Liver (tissue), 8 donors: ENCODE measurements at regions not wholly inside any gene's neighbourhood (a gene's known extent, or its start where the extent isn't known, plus 50 kb on each side); places are given as distances from the start of the nearest gene placed in this dataset.

Source experiments
- DNase-seq: peaks from one replicate; pipeline ENCODE4 v3.0.0-alpha.2; 2017; ENCODE audit warnings: low spot score
- H3K27ac ChIP-seq, 2 donors: one replicate each; pipeline ENCODE4 v1.7.0; 2013; ENCODE audit warnings: inconsistent platforms in 2 of 2, low read length in 2 of 2, control low read depth in 1 of 2, low read depth in 1 of 2, mild to moderate bottlenecking in 1 of 2
- H3K27me3 ChIP-seq, 4 donors: one replicate each; pipeline versions ENCODE4 v1.6.1 to v1.7.0; 2013; ENCODE audit warnings: low read length in 3 of 4, inconsistent platforms in 1 of 4, mild to moderate bottlenecking in 1 of 4, moderate library complexity in 1 of 4; ENCODE audit not compliant: control insufficient read depth in 4 of 4, insufficient read depth in 4 of 4
- H3K36me3 ChIP-seq, 4 donors: one replicate each; pipeline versions ENCODE4 v1.6.1 to v1.7.0; 2013; ENCODE audit warnings: low read length in 3 of 4, mild to moderate bottlenecking in 3 of 4, low read depth in 1 of 4, moderate library complexity in 1 of 4; ENCODE audit not compliant: control insufficient read depth in 4 of 4, insufficient read depth in 3 of 4
- H3K4me1 ChIP-seq, 4 donors: one replicate each; pipeline versions ENCODE4 v1.6.1 to v1.7.0; 2013; ENCODE audit warnings: low read length in 3 of 4, mild to moderate bottlenecking in 3 of 4, moderate library complexity in 1 of 4; ENCODE audit not compliant: control insufficient read depth in 4 of 4, insufficient read depth in 4 of 4
- H3K4me3 ChIP-seq, 3 donors: one replicate each; pipeline versions ENCODE4 v1.6.1 to v1.7.0; 2013; ENCODE audit warnings: low read length in 3 of 3, control low read depth in 1 of 3, low read depth in 1 of 3, mild to moderate bottlenecking in 1 of 3
- H3K9ac ChIP-seq, 2 donors: one replicate each; pipeline ENCODE4 v1.7.0; 2013; ENCODE audit warnings: low read length in 2 of 2, mild to moderate bottlenecking in 2 of 2, moderate library complexity in 2 of 2, control low read depth in 1 of 2, low read depth in 1 of 2
- H3K9me3 ChIP-seq, 4 donors: one replicate each; pipeline versions ENCODE4 v1.6.1 to v1.7.0; 2013; ENCODE audit warnings: low read length in 3 of 4; ENCODE audit not compliant: control insufficient read depth in 4 of 4
- CTCF ChIP-seq: fragments of 150-350 bp; IDR thresholded peaks from 2 replicates; pipeline ENCODE4 v1.5.1; 2017; ENCODE audit warnings: improper control_type of control experiment, low read depth, low read length; ENCODE audit not compliant: missing input control
- EGR1 ChIP-seq, 2 donors: IDR thresholded peaks; 2 replicates each; pipeline ENCODE4 v1.6.1; 2016 to 2018; ENCODE audit warnings: antibody characterized with exemption in 2 of 2, low read depth in 2 of 2
- FOXA1 ChIP-seq: IDR thresholded peaks from 2 replicates; pipeline ENCODE4 v1.6.1; 2016; ENCODE audit warnings: antibody characterized with exemption
- FOXA2 ChIP-seq: IDR thresholded peaks from 2 replicates; pipeline ENCODE4 v1.6.1; 2016; ENCODE audit warnings: antibody characterized with exemption
- GABPA ChIP-seq, 2 donors: IDR thresholded peaks in 1 of 2; conservative IDR thresholded peaks in 1 of 2; 2 replicates each; pipeline ENCODE4 v1.6.1; 2016; ENCODE audit warnings: antibody characterized with exemption in 2 of 2, mild to moderate bottlenecking in 1 of 2, moderate library complexity in 1 of 2
- HNF4A ChIP-seq, 2 donors: conservative IDR thresholded peaks; 2 replicates each; pipeline ENCODE4 v1.6.1; 2016; ENCODE audit warnings: antibody characterized with exemption in 2 of 2, mild to moderate bottlenecking in 2 of 2
- HNF4G ChIP-seq: IDR thresholded peaks from 2 replicates; pipeline ENCODE4 v1.6.1; 2016; ENCODE audit warnings: antibody characterized with exemption
- JUND ChIP-seq, 2 donors: IDR thresholded peaks; 2 replicates each; pipeline ENCODE4 v1.6.1; 2016; ENCODE audit warnings: antibody characterized with exemption in 2 of 2
- NR2F2 ChIP-seq: IDR thresholded peaks from 2 replicates; pipeline ENCODE4 v1.6.1; 2016; ENCODE audit warnings: antibody characterized with exemption
- RAD21 ChIP-seq, 2 donors: IDR thresholded peaks; 2 replicates each; pipeline ENCODE4 v1.6.1; 2016; ENCODE audit warnings: antibody characterized with exemption in 2 of 2, mild to moderate bottlenecking in 2 of 2
- RXRA ChIP-seq, 2 donors: IDR thresholded peaks; 2 replicates each; pipeline ENCODE4 v1.6.1; 2017 to 2018; ENCODE audit warnings: antibody characterized with exemption in 2 of 2, mild to moderate bottlenecking in 1 of 2
- SP1 ChIP-seq: IDR thresholded peaks from 2 replicates; pipeline ENCODE4 v1.6.1; 2018; ENCODE audit warnings: antibody characterized with exemption, mild to moderate bottlenecking
- TAF1 ChIP-seq: conservative IDR thresholded peaks from 2 replicates; pipeline ENCODE4 v1.6.1; 2016; ENCODE audit warnings: antibody characterized with exemption, mild to moderate bottlenecking
- YY1 ChIP-seq: IDR thresholded peaks from 2 replicates; pipeline ENCODE4 v1.6.1; 2016; ENCODE audit warnings: antibody characterized with exemption, mild to moderate bottlenecking
- WGBS: extraction: QIAGEN DNeasy Blood & Tissue Kit; methylation state at CpG from one replicate; pipeline ENCODE4 v1.1.7; 2013; 5-methylcytosine and 5-hydroxymethylcytosine counted together
- TF ChIP-seq, protein P1 (sequence below): IDR thresholded peaks from 2 replicates; pipeline ENCODE4 v1.6.1; 2016; ENCODE audit warnings: antibody characterized with exemption
- TF ChIP-seq, protein P2 (sequence below): IDR thresholded peaks from 2 replicates; pipeline ENCODE4 v1.6.1; 2016; ENCODE audit warnings: antibody characterized with exemption, mild to moderate bottlenecking
- TF ChIP-seq, protein P3 (sequence below): IDR thresholded peaks from 2 replicates; pipeline ENCODE4 v1.6.1; 2016; ENCODE audit warnings: antibody characterized with exemption
- donor health status: healthy.
- donor health status: healthy.
- donor health status: healthy.
- donor health status: healthy.
- donor health status: healthy.

- no peak for DNase-seq
- H3K4me3 ChIP-seq = no peak overlapping the region
- peaks cover 0 to 8% (median 3%) of the 10 kb centered on the region in 4 donors for H3K4me1 ChIP-seq
- H3K27me3 ChIP-seq = no peaks in the 10 kb centered on the region
- H3K9ac ChIP-seq = no peak overlapping the region
- H3K36me3 ChIP-seq = no peaks in the 10 kb centered on the region
- WGBS = 86% methylated on average over 7 of the region's 7 CpGs
- TF ChIP-seq NR2F2 (no peak), TAF1 (no peak), YY1 (no peak), RAD21 (IDR thresholded peaks at IDR 0.05) (no peak), HNF4A (conservative IDR thresholded peaks at IDR 0.05) (no peak), JUND (IDR thresholded peaks at IDR 0.05) (no peak), FOXA1 (no peak)
- TF ChIP-seq, protein P1, sequence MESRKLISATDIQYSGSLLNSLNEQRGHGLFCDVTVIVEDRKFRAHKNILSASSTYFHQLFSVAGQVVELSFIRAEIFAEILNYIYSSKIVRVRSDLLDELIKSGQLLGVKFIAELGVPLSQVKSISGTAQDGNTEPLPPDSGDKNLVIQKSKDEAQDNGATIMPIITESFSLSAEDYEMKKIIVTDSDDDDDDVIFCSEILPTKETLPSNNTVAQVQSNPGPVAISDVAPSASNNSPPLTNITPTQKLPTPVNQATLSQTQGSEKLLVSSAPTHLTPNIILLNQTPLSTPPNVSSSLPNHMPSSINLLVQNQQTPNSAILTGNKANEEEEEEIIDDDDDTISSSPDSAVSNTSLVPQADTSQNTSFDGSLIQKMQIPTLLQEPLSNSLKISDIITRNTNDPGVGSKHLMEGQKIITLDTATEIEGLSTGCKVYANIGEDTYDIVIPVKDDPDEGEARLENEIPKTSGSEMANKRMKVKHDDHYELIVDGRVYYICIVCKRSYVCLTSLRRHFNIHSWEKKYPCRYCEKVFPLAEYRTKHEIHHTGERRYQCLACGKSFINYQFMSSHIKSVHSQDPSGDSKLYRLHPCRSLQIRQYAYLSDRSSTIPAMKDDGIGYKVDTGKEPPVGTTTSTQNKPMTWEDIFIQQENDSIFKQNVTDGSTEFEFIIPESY = no peak
- no peaks in the 10 kb centered on the region for H3K9me3 ChIP-seq
- H3K27ac ChIP-seq = no peak overlapping the region
These were observed 130.6 kb upstream of the SDK2 start for GRCh38 chr17:73774852-73775251.

DNA sequence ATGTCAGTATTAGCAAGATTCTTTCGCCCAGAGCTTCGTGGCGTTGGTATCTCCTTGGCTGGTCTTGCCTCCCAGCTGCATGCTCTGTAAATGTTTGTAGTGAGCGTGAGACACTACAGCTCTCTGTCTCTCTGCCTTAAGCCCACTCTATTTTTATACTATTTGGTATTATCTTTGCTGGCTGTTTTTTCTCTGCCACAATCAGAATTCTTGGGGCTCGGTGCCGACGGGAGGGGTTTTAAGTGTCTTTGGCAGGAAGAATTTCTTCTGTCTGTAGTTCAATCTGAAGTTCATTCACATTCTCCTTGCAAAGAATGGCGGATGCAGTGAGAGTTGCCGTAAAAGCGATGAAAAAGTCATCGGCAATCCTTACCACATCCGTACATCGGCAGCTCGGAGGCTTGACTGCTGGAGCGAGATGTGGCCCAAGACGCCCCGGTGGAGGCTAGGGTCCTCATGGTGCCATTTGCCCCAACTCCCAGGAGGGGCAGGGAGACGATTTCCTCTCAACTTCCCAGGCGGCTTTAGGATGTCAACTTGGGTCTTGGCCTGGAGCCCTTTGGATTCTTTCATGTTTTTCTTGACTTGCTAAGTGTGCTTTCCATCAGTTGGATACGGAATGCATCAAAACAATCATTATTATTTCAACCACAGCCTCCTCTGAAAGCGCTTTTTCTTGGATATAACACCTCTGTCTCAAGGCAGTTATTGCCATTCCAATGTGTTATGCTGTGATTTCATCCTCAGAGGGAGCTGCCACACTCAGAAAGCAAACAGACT, 132.3 kb upstream of the SDK2 start:
- WGBS = 89% methylated on average over 21 of the region's 21 CpGs
- DNase-seq = no peak
- TF ChIP-seq NR2F2 (no peak), GABPA (IDR thresholded peaks at IDR 0.05 in 1 of 2, conservative IDR thresholded peaks at IDR 0.05 in 1 of 2) (no peak)
- H3K4me1 ChIP-seq = no peaks in the 10 kb centered on the region
- H3K9ac ChIP-seq = no peak overlapping the region
- no peak overlapping the region for H3K4me3 ChIP-seq
- no peaks in the 10 kb centered on the region for H3K9me3 ChIP-seq
- no peaks in the 10 kb centered on the region for H3K27me3 ChIP-seq
- H3K27ac ChIP-seq = no peak overlapping the region
- no peaks in the 10 kb centered on the region for H3K36me3 ChIP-seq

GRCh38 chr17:73777131-73777449, 132.8 kb upstream of the SDK2 start:
- no peaks in the 10 kb centered on the region for H3K4me1 ChIP-seq
- no peak overlapping the region for H3K27ac ChIP-seq
- no peak overlapping the region for H3K9ac ChIP-seq
- H3K27me3 ChIP-seq = no peaks in the 10 kb centered on the region
- no peak overlapping the region for H3K4me3 ChIP-seq
- 80% methylated on average over 7 of the region's 7 CpGs for WGBS
- TF ChIP-seq, protein P2, sequence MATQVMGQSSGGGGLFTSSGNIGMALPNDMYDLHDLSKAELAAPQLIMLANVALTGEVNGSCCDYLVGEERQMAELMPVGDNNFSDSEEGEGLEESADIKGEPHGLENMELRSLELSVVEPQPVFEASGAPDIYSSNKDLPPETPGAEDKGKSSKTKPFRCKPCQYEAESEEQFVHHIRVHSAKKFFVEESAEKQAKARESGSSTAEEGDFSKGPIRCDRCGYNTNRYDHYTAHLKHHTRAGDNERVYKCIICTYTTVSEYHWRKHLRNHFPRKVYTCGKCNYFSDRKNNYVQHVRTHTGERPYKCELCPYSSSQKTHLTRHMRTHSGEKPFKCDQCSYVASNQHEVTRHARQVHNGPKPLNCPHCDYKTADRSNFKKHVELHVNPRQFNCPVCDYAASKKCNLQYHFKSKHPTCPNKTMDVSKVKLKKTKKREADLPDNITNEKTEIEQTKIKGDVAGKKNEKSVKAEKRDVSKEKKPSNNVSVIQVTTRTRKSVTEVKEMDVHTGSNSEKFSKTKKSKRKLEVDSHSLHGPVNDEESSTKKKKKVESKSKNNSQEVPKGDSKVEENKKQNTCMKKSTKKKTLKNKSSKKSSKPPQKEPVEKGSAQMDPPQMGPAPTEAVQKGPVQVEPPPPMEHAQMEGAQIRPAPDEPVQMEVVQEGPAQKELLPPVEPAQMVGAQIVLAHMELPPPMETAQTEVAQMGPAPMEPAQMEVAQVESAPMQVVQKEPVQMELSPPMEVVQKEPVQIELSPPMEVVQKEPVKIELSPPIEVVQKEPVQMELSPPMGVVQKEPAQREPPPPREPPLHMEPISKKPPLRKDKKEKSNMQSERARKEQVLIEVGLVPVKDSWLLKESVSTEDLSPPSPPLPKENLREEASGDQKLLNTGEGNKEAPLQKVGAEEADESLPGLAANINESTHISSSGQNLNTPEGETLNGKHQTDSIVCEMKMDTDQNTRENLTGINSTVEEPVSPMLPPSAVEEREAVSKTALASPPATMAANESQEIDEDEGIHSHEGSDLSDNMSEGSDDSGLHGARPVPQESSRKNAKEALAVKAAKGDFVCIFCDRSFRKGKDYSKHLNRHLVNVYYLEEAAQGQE = no peak
- no peak for TF ChIP-seq FOXA2
- TF ChIP-seq RAD21 (IDR thresholded peaks at IDR 0.05) = no peak
- no peak for TF ChIP-seq SP1
- TF ChIP-seq, protein P3, sequence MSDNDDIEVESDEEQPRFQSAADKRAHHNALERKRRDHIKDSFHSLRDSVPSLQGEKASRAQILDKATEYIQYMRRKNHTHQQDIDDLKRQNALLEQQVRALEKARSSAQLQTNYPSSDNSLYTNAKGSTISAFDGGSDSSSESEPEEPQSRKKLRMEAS = no peak
- no peak for TF ChIP-seq RXRA (IDR thresholded peaks at IDR 0.05)
- no peak for TF ChIP-seq GABPA (IDR thresholded peaks at IDR 0.05 in 1 of 2, conservative IDR thresholded peaks at IDR 0.05 in 1 of 2)
- no peak for TF ChIP-seq CTCF
- TF ChIP-seq JUND (IDR thresholded peaks at IDR 0.05) = no peak
- no peak for TF ChIP-seq HNF4G
- TF ChIP-seq EGR1 (IDR thresholded peaks at IDR 0.05; ENCODE audit: low read depth in 2 of 2) = no peak
- no peak for TF ChIP-seq NR2F2
- no peak for DNase-seq
- H3K9me3 ChIP-seq = no peaks in the 10 kb centered on the region
- H3K36me3 ChIP-seq = no peaks in the 10 kb centered on the region
